IMR-90 (cell line): ENCODE measurements at regions not wholly inside any gene's neighbourhood (a gene's known extent, or its start where the extent isn't known, plus 50 kb on each side); places are given as distances from the start of the nearest gene placed in this dataset.

ENCODE experiments used
- RAD21 ChIP-seq: IDR thresholded peaks from 2 replicates; pipeline ENCODE4 v1.6.1; 2012; ENCODE audit warnings: low read length, improper control_type of control experiment
- TF ChIP-seq, protein P1 (sequence below): conservative IDR thresholded peaks from 2 replicates; pipeline ENCODE4 v1.5.1; 2012; ENCODE audit warnings: mild to moderate bottlenecking, low read depth, low read length, improper control_type of control experiment

DNA sequence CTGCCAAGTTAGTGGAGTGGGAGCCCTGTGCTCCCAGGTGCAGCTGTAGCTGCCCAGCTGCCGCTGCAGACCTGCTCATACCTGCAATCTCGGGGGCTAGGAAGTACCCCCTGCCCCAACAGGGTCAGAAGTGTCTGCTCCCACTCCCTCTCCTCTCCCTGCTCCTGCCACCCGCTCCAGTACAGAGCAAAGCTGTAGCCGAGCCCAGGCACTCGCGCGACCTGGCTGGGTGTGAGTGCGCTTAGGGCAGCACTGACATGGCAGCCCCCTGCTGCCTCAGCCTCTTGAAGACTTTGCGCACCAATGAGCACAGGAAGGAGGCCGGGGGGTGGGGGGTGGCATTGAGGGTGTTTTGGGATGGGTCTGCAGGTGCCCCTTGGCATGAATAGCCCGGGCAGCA is 1951.4 kb downstream of the SUCLG1 start:
- TF ChIP-seq, protein P1, sequence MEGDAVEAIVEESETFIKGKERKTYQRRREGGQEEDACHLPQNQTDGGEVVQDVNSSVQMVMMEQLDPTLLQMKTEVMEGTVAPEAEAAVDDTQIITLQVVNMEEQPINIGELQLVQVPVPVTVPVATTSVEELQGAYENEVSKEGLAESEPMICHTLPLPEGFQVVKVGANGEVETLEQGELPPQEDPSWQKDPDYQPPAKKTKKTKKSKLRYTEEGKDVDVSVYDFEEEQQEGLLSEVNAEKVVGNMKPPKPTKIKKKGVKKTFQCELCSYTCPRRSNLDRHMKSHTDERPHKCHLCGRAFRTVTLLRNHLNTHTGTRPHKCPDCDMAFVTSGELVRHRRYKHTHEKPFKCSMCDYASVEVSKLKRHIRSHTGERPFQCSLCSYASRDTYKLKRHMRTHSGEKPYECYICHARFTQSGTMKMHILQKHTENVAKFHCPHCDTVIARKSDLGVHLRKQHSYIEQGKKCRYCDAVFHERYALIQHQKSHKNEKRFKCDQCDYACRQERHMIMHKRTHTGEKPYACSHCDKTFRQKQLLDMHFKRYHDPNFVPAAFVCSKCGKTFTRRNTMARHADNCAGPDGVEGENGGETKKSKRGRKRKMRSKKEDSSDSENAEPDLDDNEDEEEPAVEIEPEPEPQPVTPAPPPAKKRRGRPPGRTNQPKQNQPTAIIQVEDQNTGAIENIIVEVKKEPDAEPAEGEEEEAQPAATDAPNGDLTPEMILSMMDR = no peak
- no peak for TF ChIP-seq RAD21
